HK-2 (cell line): ENCODE measurements at regions not wholly inside any gene's neighbourhood (a gene's known extent, or its start where the extent isn't known, plus 50 kb on each side); places are given as distances from the start of the nearest gene placed in this dataset.

Source experiments
- DNase-seq: peaks from one replicate; pipeline ENCODE4 v3.0.0-alpha.2; 2018; ENCODE audit not compliant: unreplicated experiment

GRCh38 chr1:30292451-30292850 lies 430.9 kb downstream of the MATN1 start:
- DNase-seq = no peak

- no peak for DNase-seq
Observed at GRCh38 chr1:30291526-30291925, 431.9 kb downstream of the MATN1 start.

GRCh38 chr1:30290581-30290980 lies 432.8 kb downstream of the MATN1 start:
- no peak for DNase-seq

GRCh38 chr1:30287976-30288375 lies 435.4 kb downstream of the MATN1 start:
- no peak for DNase-seq

GRCh38 chr1:30286988-30287839 lies 436.2 kb downstream of the MATN1 start:
- no peak for DNase-seq

- DNase-seq = no peak
Observed at GRCh38 chr1:30286241-30286987, 437.0 kb downstream of the MATN1 start.

DNA sequence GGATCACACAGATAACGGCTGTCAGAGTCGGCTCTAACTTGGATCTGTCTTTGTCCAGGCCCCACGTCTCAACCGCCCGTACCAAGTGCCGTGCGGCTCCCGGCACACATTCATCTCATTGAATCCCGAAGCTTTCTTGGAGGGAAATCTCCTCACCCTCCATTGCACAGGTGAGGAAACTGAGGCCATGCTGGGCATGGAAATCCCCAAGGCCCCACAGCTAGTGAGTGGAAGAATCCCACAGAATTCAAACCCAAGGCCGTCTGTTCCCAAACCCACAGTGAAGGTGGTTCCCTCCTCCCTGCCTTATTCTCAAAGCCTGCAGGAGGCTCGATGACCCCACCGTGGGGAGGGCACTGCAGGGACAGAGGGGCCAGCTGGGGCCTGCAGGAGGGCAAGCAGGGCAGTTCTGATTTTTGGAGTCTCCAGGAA lies 437.9 kb downstream of the MATN1 start:
- DNase-seq = no peak

GRCh38 chr1:30284728-30285475 lies 438.5 kb downstream of the MATN1 start:
- DNase-seq = no peak

- no peak for DNase-seq
Observed at GRCh38 chr1:30284226-30284625, 439.2 kb downstream of the MATN1 start.

DNA sequence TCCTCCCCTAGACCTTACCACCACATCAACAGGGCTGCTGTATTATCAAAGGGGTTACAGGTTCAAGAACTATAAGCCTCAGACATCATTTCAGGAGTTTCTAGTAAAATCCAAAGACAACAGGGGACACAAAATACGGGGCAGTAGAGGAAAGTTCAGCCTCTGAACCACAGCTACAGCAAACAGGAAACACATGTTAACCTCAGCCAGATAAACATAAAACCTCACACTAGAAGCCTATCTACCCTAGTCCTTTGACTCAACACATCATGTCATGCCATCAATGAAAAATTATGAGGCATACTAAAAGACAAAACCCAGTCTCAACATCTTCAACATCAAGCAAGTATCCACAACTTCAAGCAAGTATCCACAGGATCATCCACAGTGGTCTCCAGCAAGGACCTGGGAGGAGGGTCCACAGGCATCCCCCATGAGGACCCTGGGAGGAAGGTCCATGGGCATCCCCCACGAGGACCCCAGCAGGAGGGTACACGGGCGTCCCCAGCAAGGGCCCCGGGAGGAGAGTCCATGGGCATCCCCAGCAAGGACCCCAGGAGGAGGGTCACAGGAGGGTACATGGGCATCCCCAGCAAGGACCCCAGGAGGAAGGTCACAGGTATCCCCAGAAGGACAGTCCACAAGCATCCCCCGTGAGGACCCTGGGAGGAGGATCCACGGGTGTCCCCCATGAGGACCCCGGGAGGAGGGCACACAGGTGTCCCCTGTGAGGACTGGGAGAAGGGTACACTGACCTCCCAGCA lies 440.0 kb downstream of the MATN1 start:
- DNase-seq = no peak

DNA sequence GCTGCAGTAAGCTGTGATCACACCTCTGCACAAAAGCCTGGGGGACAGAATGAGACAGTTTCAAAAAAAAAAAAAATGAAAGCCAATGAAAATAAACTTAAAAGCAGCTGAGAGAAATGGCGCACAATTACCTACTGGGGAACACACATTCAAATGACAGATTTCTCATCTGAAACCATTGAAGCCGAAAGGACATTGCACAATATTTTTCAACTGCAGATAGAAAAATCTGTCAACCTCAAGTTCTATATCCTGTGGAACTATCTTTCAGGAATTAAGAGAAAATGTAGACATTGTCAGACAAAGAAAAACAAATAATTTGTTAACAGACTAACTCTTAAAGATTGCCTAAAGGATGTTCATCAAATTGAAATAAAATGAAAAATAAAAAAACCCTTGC lies 442.8 kb downstream of the MATN1 start:
- DNase-seq = no peak

DNA sequence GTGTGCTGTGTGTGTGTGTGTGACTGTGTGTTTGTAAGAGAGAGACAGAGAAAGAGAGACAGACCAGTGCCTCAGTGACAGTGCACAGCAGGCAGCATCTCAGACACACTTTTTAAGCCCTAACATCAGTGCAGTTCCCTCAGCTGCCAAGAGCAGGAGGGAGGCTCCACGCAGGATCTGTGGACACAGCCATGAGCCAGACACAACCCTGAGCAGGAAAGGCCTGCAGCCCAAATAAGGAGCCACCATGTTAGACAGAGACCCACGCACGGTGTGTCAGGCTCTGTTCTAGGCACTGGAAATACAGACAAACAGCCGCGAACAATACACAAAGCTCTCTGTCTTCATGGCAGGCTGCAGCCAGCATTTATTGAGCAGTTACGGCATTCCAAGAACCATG lies 445.5 kb downstream of the MATN1 start:
- DNase-seq = no peak

- no peak for DNase-seq
Observed at GRCh38 chr1:30277415-30277814, 446.0 kb downstream of the MATN1 start.

- no peak for DNase-seq
Observed at GRCh38 chr1:30275926-30276764, 447.2 kb downstream of the MATN1 start.

- no peak for DNase-seq
Observed at GRCh38 chr1:30274976-30275621, 448.3 kb downstream of the MATN1 start.

DNA sequence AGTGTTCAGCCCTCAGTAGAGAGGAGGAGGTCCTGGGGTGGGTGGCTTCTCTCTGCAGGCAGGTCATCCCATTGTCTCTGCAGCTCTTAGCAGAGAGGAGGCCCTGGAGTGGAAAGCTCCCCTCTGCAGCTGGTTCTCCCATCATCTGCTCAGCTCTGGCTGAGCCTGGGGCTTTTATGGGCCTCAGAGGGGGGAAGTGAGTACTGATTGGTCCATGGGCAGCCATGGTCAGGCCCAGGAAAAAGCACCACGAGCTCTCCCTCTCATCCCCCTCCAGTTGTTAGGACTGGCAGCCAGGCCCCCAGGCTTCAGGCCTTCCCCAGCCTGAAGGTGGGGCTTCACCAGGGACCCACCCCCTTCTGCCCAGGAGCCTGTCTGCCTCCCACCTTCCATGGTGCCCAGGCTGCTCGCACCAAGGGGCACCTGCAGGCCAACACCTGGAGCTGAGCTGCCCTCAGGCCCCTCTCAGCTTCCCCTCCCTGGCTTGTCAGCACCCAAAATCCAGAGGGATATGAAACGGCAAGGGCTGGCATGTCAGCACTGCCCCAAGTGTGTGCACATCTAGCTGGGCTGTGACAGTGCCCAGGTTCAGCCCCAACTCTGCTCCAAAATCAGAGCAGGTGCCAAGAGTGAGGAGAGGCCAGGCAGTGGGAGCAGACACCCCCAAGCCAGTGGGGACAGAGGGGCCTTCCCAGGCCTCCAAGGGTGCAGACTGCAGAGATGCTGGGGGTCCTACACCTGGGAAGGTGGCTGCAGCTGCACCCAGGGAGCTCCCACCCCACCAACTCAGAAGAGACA lies 449.0 kb downstream of the MATN1 start:
- no peak for DNase-seq

DNA sequence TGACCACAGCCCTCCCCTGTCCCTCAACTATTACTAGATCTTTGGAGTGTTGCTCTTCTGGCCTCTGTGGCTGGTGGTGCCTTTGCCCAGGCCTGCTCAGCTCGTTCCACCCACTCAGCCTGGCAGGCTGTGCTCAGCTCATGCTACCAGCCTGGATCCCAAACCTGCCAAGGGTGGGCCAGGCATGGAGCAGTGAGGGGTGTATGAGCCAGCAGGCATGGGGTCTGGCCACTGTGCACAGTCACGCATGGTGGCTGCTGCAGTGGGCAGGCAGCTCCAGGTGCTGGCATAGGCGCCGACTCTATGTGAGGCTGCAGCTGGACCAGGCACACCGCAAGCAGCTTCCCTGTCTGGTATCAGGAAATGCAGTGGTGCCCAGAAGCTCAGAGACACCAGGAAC lies 449.9 kb downstream of the MATN1 start:
- DNase-seq = no peak

GRCh38 chr1:30273021-30273325 lies 450.4 kb downstream of the MATN1 start:
- DNase-seq = no peak

DNA sequence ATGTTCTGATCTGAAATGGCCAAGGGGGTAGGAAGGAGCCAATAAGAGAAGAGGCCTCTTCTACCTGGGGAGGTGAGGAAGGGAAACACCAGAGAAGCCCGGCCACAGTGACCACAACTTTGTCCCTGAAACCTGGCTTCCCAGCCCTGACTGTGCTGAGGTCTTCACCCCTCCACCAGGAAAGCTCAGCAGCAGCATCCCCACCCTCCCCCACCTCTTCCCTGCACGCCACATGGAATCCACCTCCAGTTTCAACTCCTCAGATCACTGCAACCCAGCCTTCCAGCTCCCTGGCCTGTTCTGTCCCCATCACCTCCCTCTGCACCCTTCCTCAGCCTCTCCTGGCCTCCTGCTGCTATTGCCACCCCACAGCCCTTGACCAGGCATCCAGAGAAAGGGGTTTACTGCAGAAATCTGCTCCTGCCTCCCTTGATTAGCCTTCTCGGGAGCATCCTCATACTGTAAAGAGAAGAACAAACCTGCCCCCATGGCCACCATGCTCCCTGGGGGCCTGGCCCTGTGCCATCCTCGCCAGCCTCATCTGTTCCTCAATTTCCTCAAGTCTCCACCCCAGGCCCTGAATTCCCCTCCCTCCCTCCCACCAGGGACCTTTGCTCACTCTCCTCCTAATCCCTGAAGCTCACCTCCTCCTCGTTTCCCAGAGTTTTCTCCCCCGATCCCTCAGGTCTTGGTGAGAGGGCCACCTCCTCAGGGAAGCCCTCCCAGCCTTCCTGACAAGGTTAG lies 450.9 kb downstream of the MATN1 start:
- DNase-seq = no peak
